Omental fat pad (tissue), 3 donors: ENCODE measurements at regions not wholly inside any gene's neighbourhood (a gene's known extent, or its start where the extent isn't known, plus 50 kb on each side); places are given as distances from the start of the nearest gene placed in this dataset.

Experiments used
- ATAC-seq: fragments of 150-250 bp; one replicate; pipeline ENCODE4 v1.9.1; 2016; ENCODE audit warnings: mild to moderate bottlenecking, moderate library complexity; ENCODE audit not compliant: low FRiP score
- DNase-seq: peaks from one replicate; pipeline ENCODE4 v3.0.0-alpha.2; 2019; ENCODE audit warnings: low spot score
- TF ChIP-seq, protein P1 (sequence below), 3 donors: fragments of 450-650 bp; IDR thresholded peaks; one replicate each; pipeline ENCODE4 v1.5.1; 2016 to 2017; ENCODE audit warnings: antibody characterized with exemption in 3 of 3, mild to moderate bottlenecking in 3 of 3, moderate library complexity in 2 of 3

DNA sequence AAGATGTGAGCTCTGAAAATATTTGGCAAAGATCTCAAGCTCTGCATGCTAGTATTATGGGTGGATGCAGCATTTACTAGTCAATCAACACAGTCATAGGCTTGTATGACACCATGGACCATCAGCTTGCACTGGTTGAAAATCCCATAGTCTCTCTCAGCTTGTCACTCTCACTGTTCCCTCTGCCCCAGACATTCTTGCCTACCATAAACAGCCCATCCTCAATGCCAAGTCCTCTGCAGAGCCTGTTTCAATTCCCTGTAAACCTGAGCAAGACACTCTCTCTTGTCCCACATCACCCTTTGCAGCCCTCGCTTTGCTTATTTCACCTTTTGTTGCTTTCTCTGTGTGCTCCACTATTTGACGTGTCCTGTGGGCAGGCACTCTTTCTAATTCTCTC lies 264.6 kb downstream of the ICE1 start:
- ATAC-seq (no peak), DNase-seq (no peak)
- TF ChIP-seq, protein P1, sequence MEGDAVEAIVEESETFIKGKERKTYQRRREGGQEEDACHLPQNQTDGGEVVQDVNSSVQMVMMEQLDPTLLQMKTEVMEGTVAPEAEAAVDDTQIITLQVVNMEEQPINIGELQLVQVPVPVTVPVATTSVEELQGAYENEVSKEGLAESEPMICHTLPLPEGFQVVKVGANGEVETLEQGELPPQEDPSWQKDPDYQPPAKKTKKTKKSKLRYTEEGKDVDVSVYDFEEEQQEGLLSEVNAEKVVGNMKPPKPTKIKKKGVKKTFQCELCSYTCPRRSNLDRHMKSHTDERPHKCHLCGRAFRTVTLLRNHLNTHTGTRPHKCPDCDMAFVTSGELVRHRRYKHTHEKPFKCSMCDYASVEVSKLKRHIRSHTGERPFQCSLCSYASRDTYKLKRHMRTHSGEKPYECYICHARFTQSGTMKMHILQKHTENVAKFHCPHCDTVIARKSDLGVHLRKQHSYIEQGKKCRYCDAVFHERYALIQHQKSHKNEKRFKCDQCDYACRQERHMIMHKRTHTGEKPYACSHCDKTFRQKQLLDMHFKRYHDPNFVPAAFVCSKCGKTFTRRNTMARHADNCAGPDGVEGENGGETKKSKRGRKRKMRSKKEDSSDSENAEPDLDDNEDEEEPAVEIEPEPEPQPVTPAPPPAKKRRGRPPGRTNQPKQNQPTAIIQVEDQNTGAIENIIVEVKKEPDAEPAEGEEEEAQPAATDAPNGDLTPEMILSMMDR (IDR thresholded peaks at IDR 0.05): no peak

DNA sequence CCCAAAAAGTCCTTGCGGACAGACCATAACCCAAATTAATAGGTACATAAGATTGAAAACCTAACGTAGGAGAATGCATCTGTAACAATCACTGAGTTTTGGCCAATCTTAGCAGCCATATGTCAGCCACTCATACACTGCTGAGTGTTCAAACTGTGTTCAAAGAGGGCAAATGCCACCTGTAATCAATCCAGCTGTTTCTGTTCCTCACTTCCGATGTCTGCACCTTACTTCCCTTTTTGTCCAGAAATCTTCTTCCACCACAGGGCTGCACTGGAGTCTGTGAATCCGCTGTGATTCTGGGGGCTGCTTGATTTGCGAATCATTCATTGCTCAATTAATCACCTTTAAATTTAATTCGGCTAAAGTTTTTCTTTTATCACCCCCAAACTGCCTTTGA lies 263.9 kb downstream of the ICE1 start:
- TF ChIP-seq, protein P1 (IDR thresholded peaks at IDR 0.05): no peak
- no peak for DNase-seq
- no peak for ATAC-seq

DNA sequence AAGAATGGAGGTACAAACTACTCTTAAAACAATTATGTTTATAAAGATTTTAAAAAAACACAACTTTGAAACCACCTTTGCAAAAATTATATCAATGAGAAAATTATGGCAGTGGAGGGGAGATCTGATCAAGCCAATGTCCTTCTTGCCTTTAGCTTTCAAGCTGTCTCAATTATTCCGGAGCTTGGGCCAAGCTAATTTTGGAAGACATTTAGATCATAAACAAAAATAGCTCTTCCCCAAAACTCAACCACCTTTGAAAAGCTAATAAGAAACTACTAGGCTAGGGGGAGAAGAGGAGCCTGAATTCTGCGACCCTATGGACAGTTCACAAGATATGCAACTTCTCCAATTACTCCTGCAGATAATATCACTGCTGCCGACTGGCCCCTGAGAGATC lies 263.3 kb downstream of the ICE1 start:
- TF ChIP-seq, protein P1 (IDR thresholded peaks at IDR 0.05): no peak
- DNase-seq: no peak
- ATAC-seq: no peak

DNA sequence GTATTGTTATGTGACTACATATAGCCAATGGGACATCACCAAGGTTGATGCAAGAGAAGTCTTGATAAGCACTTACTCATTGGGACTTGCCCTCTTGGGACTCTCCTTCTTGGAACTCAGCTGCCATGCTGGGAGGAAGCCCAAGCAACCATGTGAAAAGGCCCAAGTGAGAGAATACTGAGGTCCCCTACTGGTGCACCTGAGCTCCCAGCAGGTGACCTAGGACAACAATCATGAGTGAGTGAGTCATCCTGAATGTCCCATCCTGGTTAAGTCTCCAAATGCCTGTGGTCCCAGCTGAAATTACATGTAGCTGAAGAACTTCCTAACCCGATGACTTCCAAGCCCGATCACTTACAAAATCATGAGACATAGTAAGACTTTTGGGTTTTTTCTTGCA lies 260.7 kb downstream of the ICE1 start:
- TF ChIP-seq, protein P1 (IDR thresholded peaks at IDR 0.05): no peak
- ATAC-seq (no peak), DNase-seq (no peak)

DNA sequence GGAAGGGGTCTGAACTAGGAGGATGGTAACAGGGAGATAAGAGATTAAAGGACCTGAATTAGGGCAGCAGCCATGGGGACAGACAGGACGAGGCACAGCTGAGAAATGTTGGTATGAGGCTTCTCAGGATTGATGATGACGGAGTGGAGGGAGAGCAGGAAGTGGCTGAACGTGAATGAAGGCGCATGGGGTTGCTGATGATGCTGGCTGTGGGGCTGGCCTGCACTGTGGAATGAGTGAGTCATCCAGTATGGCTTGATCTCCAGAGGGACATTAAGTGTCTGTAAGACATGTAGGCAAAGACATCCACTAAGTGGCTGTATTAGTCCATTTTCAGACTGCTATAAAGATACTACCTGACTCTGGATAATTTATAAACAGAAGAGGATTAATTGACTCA lies 256.4 kb downstream of the ICE1 start:
- DNase-seq: no peak
- ATAC-seq: no peak
- TF ChIP-seq, protein P1 (IDR thresholded peaks at IDR 0.05): no peak

DNA sequence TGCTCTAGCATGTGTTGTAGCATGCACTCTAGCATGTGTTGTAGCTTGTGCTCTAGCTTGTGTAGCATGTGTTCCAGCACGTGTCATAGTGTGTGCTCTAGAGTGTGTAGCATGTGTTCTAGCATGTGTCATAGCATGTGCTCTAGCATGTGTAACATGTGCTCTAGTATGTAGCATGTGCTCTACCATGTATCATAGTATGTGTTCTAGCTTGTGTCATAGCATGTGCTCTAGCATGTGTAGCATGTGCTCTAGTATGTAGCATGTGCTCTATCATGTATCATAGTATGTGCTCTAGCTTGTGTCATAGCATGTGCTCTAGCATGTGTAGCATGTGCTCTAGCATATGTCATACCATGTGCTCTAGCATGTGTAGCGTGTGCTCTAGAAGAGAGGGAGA lies 255.3 kb downstream of the ICE1 start:
- no peak for DNase-seq
- no peak for ATAC-seq
- TF ChIP-seq, protein P1 (IDR thresholded peaks at IDR 0.05): no peak

DNA sequence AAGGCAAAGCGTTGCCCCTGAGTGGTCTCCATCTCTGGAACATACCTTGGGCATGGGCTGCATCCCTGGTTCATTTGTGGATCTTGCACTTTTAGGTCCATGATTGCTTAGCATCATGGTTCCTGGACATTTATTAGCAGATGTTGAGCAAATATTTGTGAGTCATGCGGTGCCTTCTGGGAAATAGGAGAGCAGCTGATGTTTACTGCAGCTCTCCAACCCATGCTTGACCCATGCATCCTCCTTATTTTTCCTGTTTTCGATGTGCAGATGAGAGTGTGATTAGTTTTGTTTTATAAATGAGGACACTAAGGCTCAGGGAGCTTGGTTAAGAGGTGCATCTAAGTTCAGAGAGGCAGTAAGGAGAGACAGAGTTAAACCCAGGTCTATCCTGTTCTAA lies 253.7 kb downstream of the ICE1 start:
- TF ChIP-seq, protein P1 (IDR thresholded peaks at IDR 0.05): no peak
- ATAC-seq (no peak), DNase-seq (no peak)
